ENCODE measurements at regions not wholly inside any gene's neighbourhood (a gene's known extent, or its start where the extent isn't known, plus 50 kb on each side); places are given as distances from the start of the nearest gene placed in this dataset.
"Not testable (repeated sequence)": the region's sequence is repeated elsewhere in the genome, so short reads cannot be mapped to it uniquely, and the experiment has no call there.

DNA sequence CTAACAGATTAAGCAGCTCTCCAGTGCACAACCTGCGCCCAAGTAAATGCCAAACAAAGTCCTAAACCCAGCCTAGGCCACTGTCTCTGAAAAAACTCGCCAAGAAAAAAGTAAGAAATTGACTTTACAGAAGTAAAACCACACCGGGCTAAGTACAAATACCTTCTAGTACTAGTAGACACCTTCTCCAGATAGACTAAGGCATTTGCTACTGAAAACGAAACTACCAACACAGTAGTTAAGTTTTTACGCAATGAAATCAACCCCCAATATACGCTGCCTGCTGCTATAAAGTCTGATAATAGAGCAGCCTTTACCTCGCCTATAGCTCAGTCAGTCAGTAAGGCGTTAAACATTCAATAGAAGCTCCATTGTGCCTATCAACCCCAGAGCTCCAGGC is 132.2 kb upstream of the ROPN1B start:
- TF ChIP-seq CTCF (IDR thresholded peaks at IDR 0.05 in 2 of 3, conservative IDR thresholded peaks at IDR 0.05 in 1 of 3; ENCODE audit: control insufficient read depth in 2 of 3, extremely low read depth in 1 of 3, insufficient read depth in 1 of 3, low read depth in 3 of 3, low read length in 3 of 3); POLR2A (IDR thresholded peaks at IDR 0.05; ENCODE audit: low read depth, low read length); MAX (IDR thresholded peaks at IDR 0.05; ENCODE audit: low read depth, low read length); RELA (IDR thresholded peaks at IDR 0.05; ENCODE audit: borderline replicate concordance, partially characterized antibody); ASH2L (IDR thresholded peaks at IDR 0.05; ENCODE audit: borderline replicate concordance, low read depth); PML (IDR thresholded peaks at IDR 0.05; ENCODE audit: low read length); RAD21 (IDR thresholded peaks at IDR 0.05; ENCODE audit: insufficient read depth, low read depth, low read length): not testable (repeated sequence)

Data from GM12878 (cell line).